Stimulated activated CD4-positive, alpha-beta T cell treated with anti-CD3 and anti-CD28 coated beads, Interleukin-1b, Interleukin-23, amount 100 ng/mL, for 4 hours (primary cell): ENCODE measurements at regions not wholly inside any gene's neighbourhood (a gene's known extent, or its start where the extent isn't known, plus 50 kb on each side); places are given as distances from the start of the nearest gene placed in this dataset.
"Not testable (repeated sequence)": the region's sequence is repeated elsewhere in the genome, so short reads cannot be mapped to it uniquely, and the experiment has no call there.

Source experiments
- DNase-seq, 2 donors: peaks; one replicate each; pipeline ENCODE4 v3.0.0-alpha.2; 2020; ENCODE audit warnings: low read depth in 2 of 2

- no peak for DNase-seq
Observed at GRCh38 chr1:30010506-30011106, 712.8 kb downstream of the MATN1 start.

GRCh38 chr1:30009720-30010119, 713.7 kb downstream of the MATN1 start:
- DNase-seq = no peak

- DNase-seq = no peak
Observed at GRCh38 chr1:30008998-30009657, 714.3 kb downstream of the MATN1 start.

- no peak for DNase-seq
Observed at GRCh38 chr1:30008372-30008997, 714.9 kb downstream of the MATN1 start.

- no peak for DNase-seq
Observed at GRCh38 chr1:30005972-30006619, 717.3 kb downstream of the MATN1 start.

GRCh38 chr1:30001732-30002039, 721.7 kb downstream of the MATN1 start:
- no peak for DNase-seq

- DNase-seq = no peak
Observed at GRCh38 chr1:30001011-30001731, 722.2 kb downstream of the MATN1 start.

GRCh38 chr1:30000266-30000665, 723.1 kb downstream of the MATN1 start:
- DNase-seq = no peak

- no peak for DNase-seq
Observed at GRCh38 chr1:29999595-29999994, 723.8 kb downstream of the MATN1 start.

- DNase-seq = no peak
Observed at GRCh38 chr1:29998686-29999085, 724.7 kb downstream of the MATN1 start.

- DNase-seq = not testable (repeated sequence)
Observed at GRCh38 chr1:29997818-29998217, 725.6 kb downstream of the MATN1 start.

GRCh38 chr1:29993950-29994349, 729.4 kb downstream of the MATN1 start:
- DNase-seq = no peak

GRCh38 chr1:29991815-29992214, 731.6 kb downstream of the MATN1 start:
- no peak for DNase-seq

GRCh38 chr1:29991025-29991424, 732.4 kb downstream of the MATN1 start:
- no peak for DNase-seq

- no peak for DNase-seq
Observed at GRCh38 chr1:29990304-29990703, 733.1 kb downstream of the MATN1 start.

GRCh38 chr1:29986986-29987385, 736.4 kb downstream of the MATN1 start:
- DNase-seq = no peak

GRCh38 chr1:29985606-29985945, 737.8 kb downstream of the MATN1 start:
- DNase-seq = no peak

- DNase-seq = no peak
Observed at GRCh38 chr1:29984862-29985605, 738.4 kb downstream of the MATN1 start.

GRCh38 chr1:29984166-29984861, 739.1 kb downstream of the MATN1 start:
- DNase-seq = no peak

- no peak for DNase-seq
Observed at GRCh38 chr1:29983321-29983720, 740.1 kb downstream of the MATN1 start.

GRCh38 chr1:29981586-29982239, 741.7 kb downstream of the MATN1 start:
- no peak for DNase-seq
